ENCODE measurements at regions not wholly inside any gene's neighbourhood (a gene's known extent, or its start where the extent isn't known, plus 50 kb on each side); places are given as distances from the start of the nearest gene placed in this dataset.
"Not testable (repeated sequence)": the region's sequence is repeated elsewhere in the genome, so short reads cannot be mapped to it uniquely, and the experiment has no call there.

GRCh38 chr7:81441750-81442149 is 328.1 kb downstream of the HGF start:
- CTCF ChIA-PET: interaction anchor here (1.4 kb wide), 1 partner anchor 28 kb away, joined by 6 read pairs; no protein-coding TSS in a partner anchor
- no peak overlapping the region for H3K4me3 ChIP-seq (ENCODE audit: low read depth, low read length)
- TF ChIP-seq CTCF (IDR thresholded peaks at IDR 0.05; ENCODE audit: insufficient read depth, low read length, missing control alignments): no peak
- no peak for DNase-seq (ENCODE audit: low read depth, low spot score)
- POLR2A ChIA-PET: no interaction called here

- no peak overlapping the region for H3K4me3 ChIP-seq (ENCODE audit: low read depth, low read length)
- ChIA-PET CTCF (interaction anchor here (1.4 kb wide), 2 partner anchors 8 to 522 kb away, joined by 3 to 4 read pairs; no protein-coding TSS in a partner anchor), POLR2A (no interaction called here)
- no peak for DNase-seq (ENCODE audit: low read depth, low spot score)
- TF ChIP-seq CTCF (IDR thresholded peaks at IDR 0.05; ENCODE audit: insufficient read depth, low read length, missing control alignments): no peak
Measured at GRCh38 chr7:81439591-81439990, 330.3 kb downstream of the HGF start.

- DNase-seq (ENCODE audit: low read depth, low spot score); CTCF ChIA-PET; POLR2A ChIA-PET; H3K4me3 ChIP-seq (ENCODE audit: low read depth, low read length): not testable (repeated sequence)
Measured at GRCh38 chr7:81437160-81437559, 332.7 kb downstream of the HGF start.

- no peak for TF ChIP-seq CTCF (IDR thresholded peaks at IDR 0.05; ENCODE audit: insufficient read depth, low read length, missing control alignments)
- ChIA-PET POLR2A (no interaction called here), CTCF (interaction anchor here (1.1 kb wide), 1 partner anchor 13 kb away, joined by 3 read pairs; no protein-coding TSS in a partner anchor)
- H3K4me3 ChIP-seq (ENCODE audit: low read depth, low read length): no peak overlapping the region
- no peak for DNase-seq (ENCODE audit: low read depth, low spot score)
Measured at GRCh38 chr7:81433692-81434331, 336.0 kb downstream of the HGF start.

- CTCF ChIA-PET: interaction anchor here (1.1 kb wide), 1 partner anchor 14 kb away, joined by 3 read pairs; no protein-coding TSS in a partner anchor
- H3K4me3 ChIP-seq (ENCODE audit: low read depth, low read length): no peak overlapping the region
- no peak for TF ChIP-seq CTCF (IDR thresholded peaks at IDR 0.05; ENCODE audit: insufficient read depth, low read length, missing control alignments)
- POLR2A ChIA-PET: interaction anchor here (0.6 kb wide), 1 partner anchor 305 kb away, joined by 3 read pairs; no protein-coding TSS in a partner anchor
- DNase-seq (ENCODE audit: low read depth, low spot score): no peak
Measured at GRCh38 chr7:81433206-81433605, 336.6 kb downstream of the HGF start.

- POLR2A ChIA-PET: no interaction called here
- H3K4me3 ChIP-seq (ENCODE audit: low read depth, low read length): no peak overlapping the region
- CTCF ChIA-PET: interaction anchor here (1.3 kb wide), 1 partner anchor 15 kb away, joined by 7 read pairs; no protein-coding TSS in a partner anchor
- DNase-seq (ENCODE audit: low read depth, low spot score): no peak
- no peak for TF ChIP-seq CTCF (IDR thresholded peaks at IDR 0.05; ENCODE audit: insufficient read depth, low read length, missing control alignments)
Measured at GRCh38 chr7:81430761-81431160, 339.1 kb downstream of the HGF start.

- TF ChIP-seq CTCF (IDR thresholded peaks at IDR 0.05; ENCODE audit: insufficient read depth, low read length, missing control alignments): no peak
- ChIA-PET POLR2A (no interaction called here), CTCF (interaction anchor here (1.3 kb wide), 1 partner anchor 16 kb away, joined by 7 read pairs; no protein-coding TSS in a partner anchor)
- H3K4me3 ChIP-seq (ENCODE audit: low read depth, low read length): no peak overlapping the region
- DNase-seq (ENCODE audit: low read depth, low spot score): no peak
Measured at GRCh38 chr7:81430150-81430549, 339.7 kb downstream of the HGF start.

Measured in AG04449 (cell line).